GM21717 (cell line): ENCODE measurements at regions not wholly inside any gene's neighbourhood (a gene's known extent, or its start where the extent isn't known, plus 50 kb on each side); places are given as distances from the start of the nearest gene placed in this dataset.
"Not testable (repeated sequence)": the region's sequence is repeated elsewhere in the genome, so short reads cannot be mapped to it uniquely, and the experiment has no call there.

Experiments used
- ATAC-seq: cut with Tn5 transposase; IDR thresholded peaks from one replicate; pipeline ENCODE4 v1.9.1; 2021; ENCODE audit warnings: mild to moderate bottlenecking, moderate library complexity; ENCODE audit not compliant: unreplicated experiment

DNA sequence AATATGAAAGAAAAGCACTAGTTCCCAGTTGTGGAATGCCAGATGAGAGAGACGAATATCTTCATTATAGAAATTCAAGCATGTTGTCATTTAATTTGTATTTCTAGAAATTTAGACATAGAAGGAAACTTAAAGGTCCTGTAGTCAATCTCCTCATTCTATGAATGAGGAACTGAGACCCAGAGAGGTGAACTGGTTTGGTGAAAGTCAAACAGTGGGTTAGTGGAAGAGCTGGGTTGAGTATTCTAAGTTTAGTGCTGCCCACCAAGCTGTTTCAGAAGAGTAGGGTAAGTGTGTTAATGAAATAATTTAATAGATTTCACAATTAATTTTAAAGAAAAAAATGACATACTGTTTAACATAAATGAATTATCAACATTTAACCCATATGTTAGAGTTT is 655.2 kb downstream of the FAM133A start:
- ATAC-seq, result no peak

DNA sequence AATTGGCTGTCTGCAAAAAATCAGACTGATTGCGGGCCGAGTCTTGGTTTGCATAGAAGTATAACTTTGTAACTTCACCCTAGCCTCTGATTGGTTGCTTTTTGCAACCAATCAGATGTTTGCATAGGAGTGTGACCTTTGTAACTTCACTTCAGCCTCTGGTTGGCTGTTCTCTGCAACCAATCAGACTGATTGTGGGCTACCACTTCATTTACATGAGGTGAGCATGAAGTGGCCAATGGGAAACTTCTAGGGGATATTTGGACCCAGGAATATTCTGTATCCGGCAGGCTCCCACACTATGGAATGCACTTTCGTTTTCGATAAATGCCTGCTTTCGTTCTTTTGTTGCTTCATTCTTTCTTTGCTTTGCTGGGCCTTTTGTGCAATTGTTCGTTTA is 667.7 kb downstream of the FAM133A start:
- ATAC-seq, result not testable (repeated sequence)

DNA sequence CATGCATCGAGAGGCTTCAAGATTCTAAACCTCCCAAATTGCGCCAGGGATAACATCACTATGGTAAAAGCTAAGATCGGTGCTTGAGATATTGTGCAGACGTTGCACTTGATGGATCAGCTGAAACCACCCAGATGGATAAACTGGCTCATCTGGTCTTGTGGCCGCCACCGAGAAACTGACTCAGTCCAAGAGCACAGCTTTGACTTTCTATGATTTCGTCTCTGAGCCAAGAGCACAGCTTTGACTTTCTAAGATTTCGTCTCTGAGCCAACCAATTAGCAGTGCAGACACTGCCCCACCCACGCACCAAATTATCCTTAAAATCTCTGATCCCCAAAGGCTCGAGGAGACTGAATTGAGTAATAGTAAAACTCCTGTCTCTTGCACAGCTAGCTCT is 687.2 kb downstream of the FAM133A start:
- ATAC-seq, result no peak

DNA sequence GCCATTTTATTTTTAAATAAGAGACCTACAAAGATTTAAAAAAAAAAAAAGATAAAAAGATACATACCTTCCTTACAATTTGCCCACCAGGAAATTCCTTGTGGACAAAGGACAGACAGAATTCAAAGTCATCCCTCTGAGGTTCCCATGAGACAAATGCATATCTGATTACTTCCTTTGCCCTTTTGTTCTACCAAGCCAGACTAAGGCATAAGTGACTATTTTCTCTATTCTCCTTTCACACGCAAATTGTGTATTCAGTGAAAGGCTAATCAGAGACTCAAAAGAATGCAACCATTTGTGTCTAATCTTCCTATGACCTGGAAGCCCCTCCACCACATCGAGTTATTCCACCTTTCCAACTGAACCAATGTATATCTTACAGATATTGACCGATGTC is 691.7 kb downstream of the FAM133A start:
- ATAC-seq, result no peak

DNA sequence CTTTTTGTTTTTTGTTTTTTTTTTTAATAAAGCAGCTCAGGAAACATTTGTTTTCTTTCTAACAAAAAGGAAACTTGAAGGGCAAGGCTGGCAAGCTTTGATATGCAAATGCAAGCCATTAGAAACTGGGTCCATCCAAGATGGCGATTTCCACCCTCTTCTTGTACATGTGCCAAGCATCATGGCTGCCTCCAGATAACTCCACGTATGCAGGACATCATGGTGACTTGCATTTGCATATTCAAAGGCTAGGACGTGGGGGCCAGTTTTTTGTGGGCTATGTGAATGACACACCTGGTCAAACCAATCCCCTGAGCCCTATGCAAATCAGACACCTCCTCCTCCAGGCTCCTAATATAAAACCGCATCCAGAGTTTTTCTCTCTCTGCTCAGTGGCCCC is 692.6 kb downstream of the FAM133A start:
- no peak for ATAC-seq

DNA sequence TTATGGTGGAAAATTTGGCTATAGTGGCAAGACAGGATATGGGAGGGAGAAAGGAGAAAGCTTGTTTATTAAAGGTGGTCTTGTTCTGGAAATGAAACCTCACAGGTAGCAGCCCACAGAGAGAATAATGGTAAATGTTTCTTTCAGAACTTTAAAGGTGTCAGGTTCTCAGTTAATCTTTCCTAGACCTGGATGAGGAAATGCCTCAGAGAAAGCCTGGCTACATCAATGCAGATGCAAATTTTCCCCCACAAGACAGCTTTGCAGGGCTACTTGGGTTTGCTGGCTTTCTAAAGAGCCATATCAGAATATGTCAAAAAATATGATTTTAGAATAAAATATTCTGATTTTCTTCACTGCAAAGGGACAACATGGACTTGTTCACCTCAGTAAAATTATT is 715.0 kb downstream of the FAM133A start:
- no peak for ATAC-seq

DNA sequence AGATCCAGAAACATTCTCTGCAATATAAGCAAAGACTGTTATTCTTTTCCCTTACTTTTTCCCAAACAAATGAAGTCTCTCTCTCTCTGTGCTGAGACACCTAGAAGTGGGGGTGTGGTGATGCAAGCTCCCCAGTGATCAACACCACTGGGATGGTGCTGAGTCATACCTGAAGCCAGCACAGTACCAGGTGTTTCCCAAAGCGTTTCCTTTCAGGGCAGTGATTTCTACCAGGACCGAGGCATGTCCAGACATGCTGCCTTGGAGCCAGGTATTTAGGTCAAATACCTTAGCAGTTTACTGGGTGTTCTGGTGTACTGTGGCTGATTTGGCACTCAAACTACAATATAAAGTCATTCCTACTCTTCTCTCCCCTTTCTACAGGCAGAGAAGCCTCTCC is 726.5 kb downstream of the FAM133A start:
- ATAC-seq, result peak; percentile 98

DNA sequence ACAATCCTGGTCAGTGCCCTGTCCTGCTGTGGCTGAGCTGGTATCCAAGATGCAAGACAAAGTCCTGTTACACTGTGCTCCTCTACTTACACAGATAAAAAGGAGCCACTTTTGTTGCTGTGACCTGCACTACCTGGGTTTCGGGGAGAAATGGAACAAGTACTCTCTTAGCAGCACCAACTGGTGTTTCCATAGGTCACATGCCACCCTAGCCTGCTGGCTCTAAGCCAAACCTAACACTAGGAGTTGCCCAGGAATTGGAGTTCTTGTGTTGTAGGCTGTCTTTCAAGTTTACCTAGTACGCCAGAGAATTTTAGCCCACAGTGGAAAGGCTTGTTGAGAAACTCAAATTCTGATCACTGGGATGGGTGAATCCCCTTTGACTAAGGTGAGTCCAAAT is 727.4 kb downstream of the FAM133A start:
- no peak for ATAC-seq

DNA sequence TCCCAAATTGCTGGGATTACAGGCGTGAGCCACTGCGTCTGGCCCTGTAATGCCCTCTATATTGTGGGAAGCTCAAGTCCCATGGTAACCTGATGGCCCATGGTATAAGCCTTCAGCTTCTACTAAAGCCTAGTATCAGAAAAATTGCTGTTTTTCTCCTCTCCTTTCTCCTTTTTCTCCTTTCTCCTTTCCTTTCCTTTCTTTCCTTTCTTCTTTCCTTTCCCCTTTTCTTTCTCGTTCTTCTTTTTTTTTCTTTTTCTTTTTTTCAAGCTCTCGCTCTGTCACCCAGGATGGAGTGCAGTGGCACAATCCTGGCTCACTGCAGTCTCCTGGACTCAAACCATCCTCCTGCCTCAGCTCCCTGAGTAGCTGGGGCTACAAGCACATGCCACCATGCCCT is 740.7 kb downstream of the FAM133A start:
- ATAC-seq, result no peak

DNA sequence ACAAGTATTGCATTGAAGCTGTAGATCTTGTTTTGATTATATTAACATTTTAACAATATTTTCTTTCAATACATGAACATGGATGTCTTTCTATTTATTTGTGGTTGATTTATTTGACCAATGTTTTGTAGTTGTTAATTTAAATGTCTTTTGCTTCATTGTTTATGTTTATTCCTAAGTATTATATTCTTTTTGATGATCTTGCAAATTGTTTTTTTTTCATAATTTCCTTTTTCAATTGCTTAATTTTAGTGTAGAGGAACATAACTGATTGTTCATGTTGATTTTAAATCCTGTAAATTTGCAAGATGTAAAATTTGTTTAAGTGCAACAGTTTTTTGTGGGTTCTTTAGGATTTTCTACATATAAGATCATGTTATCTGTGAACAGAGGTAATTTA is 744.1 kb downstream of the FAM133A start:
- ATAC-seq, result no peak

DNA sequence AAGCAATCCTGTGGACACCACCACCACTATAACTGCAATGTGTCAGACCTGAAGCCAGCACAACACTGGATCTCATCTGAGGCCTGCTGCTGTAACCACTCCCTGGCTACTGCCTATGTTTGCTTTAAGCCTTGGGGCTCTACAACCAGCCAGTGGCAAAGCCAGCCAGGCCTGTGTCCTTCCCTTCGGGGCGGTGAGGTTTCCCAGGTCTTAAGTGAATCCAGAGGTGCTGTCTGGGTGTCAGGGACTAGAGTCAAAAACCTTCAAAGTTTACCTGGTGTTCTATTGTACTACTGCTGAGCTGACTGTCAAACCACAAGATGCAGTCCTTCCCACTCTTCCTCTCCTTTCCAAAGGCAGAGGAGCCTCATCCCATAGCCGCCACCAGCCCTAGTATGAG is 750.5 kb downstream of the FAM133A start:
- no peak for ATAC-seq

DNA sequence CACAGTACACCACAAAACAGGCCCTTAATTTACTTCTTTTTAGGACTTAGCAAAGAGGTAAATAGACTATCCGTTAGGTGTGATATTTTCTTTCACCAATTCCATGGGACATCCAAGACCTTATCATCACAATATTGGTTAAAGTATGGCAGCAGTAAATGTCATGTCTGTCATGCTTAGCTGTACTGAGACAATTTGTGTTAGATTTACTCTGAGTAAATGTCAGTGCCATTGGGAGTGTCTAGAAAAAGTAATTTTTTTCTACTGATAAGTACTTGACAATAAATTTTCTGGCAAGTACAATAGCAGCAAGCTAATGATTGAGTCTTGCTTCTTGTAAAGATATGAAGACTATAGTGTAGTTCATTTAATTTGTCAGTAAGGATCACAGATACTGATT is 756.1 kb downstream of the FAM133A start:
- ATAC-seq, result no peak

DNA sequence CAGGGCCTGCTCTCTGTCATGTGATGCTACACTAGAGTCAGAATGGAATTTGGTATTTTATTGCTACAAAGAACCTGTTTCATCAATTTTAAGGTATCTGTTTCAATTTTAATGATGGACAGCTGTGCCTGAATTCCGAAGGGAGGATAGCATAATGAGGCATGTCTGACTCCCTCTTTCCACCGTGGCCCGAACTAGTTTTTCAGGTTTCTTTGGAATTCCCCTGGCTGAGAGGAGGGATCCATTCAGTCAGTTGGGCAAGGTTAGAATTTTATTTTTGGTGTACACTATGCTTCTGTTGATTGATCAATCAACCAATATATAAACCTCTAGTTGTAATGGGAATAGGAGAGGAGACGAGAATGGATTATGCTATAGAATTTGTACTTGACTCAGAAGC is 761.8 kb downstream of the FAM133A start:
- no peak for ATAC-seq

DNA sequence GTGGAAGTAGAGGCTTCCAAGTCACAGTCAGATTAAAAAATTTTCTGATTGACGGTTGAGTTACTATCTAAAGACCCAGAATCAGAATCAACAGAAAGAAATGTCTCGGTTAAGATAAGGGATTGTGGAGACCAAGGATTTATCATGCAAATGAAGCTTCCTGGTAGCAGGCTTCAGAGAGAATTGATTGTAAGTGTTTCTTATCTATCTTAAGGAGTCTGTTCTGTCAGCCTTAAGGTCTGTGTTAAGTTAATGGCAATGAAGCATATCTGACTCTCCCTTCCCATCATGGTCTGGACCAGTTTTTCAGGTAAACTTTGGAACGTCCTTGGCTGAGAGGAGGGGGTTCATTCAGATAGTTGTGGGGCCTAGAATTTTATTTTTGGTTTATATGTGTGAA is 780.2 kb downstream of the FAM133A start:
- ATAC-seq, result no peak

DNA sequence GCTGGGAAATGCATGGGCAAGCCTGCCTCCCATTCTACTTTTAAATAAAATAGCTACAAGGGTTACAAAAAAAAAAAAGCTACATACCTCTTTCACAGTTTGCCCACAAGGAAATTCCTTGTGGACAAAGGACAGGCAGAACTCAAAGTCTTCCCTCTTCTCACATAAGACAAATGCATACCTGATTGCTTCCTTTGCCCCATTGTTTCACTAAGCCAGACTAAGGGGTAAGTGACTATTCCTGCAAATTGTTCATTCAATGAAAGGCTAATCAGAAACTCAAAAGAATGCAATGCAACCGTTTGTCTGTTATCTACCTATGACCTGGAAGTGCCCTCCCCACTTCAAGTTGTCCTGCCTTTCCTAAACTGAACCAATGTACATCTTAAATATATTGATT is 780.6 kb downstream of the FAM133A start:
- ATAC-seq, result no peak

DNA sequence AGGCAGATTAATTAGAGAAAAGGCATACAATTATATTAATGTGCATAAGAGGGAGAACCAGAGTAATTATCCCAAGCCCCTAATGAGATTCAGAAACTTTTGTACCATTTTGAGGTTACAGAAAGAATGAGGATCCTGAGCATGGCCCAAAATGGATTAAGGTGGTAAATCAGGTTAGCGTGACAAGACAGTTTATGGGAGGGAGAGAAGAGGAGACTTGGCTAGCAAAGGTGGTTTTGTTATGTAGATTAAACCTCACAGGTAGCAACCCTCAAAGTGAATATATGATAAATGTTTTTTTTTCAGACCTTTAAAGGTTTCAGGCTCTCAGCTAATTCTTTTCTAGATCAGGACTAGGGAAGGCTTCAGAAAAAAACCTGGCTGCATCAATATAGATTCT is 781.8 kb downstream of the FAM133A start:
- ATAC-seq, result no peak

DNA sequence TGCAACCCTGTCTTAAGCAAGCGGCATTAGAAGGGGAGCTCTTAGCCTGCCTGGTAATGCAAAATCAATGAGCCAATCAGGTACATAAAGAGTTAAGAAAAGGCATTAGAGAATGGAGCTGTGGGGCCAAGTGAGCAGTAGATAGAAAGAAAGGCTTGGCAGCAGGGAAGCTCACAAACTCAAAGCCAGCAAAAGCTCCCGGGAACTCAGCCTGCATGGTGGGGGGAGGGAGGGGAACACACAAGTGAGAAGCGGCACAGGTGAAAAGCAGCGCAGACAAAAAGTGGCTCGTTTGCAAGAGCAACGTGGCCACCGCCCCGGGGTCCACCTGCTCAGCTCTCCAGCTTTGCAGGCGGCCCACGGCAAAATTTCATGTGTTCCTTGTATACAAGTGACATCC is 818.5 kb downstream of the FAM133A start:
- no peak for ATAC-seq

DNA sequence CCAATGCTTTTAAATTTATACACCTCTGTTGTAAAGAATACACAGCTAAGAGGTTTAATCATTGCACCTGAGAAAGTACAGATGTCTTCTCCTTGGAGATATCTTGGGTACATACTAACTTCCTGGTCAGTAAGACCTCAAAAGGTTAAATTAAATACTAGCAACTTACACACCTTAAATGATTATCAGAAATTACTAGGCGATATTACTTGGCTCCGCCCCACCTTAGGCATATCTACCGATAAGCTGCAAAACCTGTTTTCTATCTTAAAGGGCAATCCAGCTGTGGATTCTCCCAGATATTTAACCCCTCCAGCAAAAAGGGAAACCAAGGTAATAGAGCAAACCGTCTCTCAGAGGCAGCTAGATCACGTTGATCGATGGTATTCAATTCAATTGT is 819.4 kb downstream of the FAM133A start:
- ATAC-seq, result no peak

DNA sequence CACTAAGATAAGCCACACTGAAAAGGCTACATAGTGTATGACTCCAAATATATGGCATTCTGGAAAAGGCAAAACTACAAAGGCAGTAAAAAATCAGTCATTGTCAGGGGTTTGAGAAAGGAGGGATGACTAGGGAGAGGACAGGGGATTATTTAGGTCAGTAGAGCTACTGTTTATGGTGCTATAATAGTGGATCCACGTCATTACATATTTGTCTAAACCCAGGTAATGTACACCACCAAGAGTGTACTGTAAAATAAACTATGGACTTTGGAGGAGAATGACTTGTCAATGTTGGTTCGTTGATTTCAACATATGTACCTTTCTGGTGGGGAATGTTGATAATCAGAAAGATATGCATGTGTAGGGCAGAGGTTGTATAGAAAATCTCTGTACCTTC is 837.6 kb downstream of the FAM133A start:
- ATAC-seq, result no peak

DNA sequence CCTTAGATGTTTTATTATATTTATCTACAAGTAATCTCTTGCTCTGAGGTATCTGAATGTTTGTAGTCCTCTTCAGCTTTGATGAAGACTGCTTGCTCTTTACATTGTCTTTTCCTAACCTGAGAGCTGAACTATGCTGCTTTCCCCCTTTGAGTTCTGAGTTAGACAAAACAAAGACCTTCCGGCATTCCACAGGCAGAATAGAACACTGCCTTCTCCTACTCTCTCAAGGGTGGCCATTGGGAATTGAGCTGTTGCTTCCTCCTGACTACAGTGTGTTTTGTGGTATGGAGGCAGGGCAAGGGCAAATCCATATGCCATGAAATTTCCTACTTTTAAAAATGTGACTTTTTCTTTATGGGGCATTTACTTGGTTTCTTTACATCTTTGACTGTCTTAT is 841.0 kb downstream of the FAM133A start:
- ATAC-seq, result no peak

DNA sequence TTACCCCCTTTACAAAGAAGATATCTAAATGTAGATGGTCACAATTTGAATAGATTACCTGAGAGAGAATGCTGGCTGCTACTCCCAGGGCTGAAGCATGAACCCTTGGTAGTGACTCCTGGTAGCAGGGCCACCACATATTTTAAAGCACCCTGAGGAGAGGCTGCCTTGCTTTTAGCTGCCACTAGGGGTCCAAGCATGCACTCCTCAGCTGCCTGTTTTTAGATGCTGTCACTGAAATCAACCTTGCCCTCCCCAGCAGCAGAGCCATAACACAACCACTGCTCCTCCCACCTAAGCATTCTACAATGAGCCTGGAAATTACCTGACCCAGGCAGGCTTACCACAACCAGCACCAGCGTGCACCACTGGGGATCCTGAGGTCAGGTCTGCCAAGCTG is 850.9 kb downstream of the FAM133A start:
- no peak for ATAC-seq

DNA sequence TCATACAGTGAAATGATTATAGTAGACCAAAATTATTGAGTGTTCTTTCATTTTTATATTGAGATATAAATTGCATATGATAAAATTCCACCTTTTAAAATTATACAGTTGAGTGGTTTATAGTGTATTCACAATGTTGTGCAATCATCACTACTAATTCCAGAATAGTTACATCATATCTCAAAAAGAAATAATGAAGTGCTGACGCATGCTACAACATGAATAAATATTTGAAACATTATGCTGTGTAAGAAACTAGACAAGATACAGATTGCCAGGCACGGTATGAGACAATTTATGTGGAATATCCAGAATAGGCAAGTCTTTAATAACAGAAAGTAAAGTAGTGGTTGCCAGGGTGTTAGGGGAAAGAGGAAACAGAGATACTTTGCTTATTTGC is 871.7 kb downstream of the FAM133A start:
- no peak for ATAC-seq

DNA sequence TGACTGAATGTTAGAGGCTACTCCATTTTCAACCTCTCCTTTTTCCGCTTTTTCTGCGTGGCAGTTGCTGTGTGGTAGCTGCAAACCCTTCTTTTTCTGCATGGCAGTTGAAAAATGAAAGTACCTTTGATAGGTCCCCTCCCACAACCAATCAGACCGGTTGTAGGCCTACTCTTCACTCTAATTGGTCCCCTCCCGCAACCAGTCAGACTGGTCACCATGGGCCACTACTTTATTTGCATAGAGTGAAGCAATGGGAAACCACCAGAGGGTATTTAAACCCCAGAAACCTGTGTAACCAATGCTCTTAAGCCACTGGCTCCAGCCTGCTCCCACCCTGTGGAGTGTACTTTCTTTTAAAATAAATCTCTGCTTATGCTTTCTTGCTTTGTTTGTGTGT is 877.8 kb downstream of the FAM133A start:
- ATAC-seq, result no peak

DNA sequence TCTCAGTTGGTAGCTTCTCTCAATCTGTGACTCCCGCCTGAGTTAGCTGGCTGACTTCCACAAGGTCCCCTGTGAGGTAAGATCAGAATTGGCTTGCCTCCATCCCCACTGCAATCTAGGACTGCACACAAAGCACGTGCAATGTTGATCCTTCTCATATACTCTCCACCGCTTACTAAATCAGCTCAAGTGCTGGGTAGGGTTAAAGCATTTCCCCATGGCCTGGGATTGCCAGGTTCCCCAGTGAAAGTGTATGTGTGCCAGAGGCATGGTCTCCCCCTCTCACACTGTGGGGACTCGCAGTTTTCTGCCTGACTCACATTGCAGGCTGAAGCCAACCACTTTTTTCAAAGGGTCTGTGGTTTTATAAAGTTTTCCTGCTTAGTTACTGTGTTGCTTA is 886.9 kb downstream of the FAM133A start:
- ATAC-seq, result no peak
